NCI-H345 (cell line): ENCODE measurements at regions not wholly inside any gene's neighbourhood (a gene's known extent, or its start where the extent isn't known, plus 50 kb on each side); places are given as distances from the start of the nearest gene placed in this dataset.
A peak's percentile ranks its signal among the peaks of the same experiment; 100 is the strongest.

ENCODE experiments used
- DNase-seq: peaks from one replicate; lab custom pipeline; 2025; lab: John Stamatoyannopoulos, UW

GRCh38 chr11:59302991-59303390 lies 55.7 kb upstream of the OR5AN1 start:
- DNase-seq = no peak

DNA sequence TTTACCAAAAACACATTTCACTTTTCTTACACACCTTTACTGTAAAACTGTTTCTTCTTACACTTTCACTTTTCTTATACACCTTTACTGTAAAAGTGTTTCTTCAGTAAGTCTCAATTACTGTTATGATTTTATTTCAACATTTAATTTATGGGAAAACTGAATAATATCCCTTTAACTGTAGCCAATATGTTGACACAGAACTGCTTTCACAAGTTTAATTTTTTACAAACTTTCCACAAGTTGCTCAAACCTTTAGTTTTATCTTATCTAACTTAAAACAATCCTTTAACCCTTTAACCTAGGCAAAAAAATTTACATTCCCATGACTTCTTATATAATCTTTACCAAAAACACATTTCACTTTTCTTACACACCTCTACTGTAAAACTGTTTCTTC lies 63.3 kb upstream of the OR5AN1 start:
- no peak for DNase-seq

- DNase-seq = no peak
Observed at GRCh38 chr11:59292611-59293010, 66.1 kb upstream of the OR5AN1 start.

DNA sequence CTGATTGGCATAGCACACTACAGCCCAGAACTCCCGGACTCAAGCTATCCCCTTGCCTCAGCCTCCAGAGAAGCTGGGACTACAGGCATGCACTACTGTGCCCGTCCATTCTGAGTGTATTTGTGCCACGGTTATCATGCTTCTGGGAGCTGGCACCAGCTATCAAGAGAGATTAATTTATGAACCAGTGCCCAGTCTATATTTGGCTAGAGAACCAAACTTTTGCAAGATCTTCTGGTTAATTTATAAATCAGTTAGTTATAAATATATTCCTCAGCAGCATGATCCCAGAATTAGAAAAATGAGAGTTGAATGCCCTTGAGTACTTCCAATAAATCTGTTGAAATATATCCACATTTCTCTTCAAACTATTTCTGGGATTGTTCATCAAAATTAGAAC lies 67.5 kb upstream of the OR5AN1 start:
- DNase-seq = no peak

- no peak for DNase-seq
Observed at GRCh38 chr11:59289356-59290181, 69.1 kb upstream of the OR5AN1 start.

- no peak for DNase-seq
Observed at GRCh38 chr11:59285716-59286260, 72.9 kb upstream of the OR5AN1 start.

DNA sequence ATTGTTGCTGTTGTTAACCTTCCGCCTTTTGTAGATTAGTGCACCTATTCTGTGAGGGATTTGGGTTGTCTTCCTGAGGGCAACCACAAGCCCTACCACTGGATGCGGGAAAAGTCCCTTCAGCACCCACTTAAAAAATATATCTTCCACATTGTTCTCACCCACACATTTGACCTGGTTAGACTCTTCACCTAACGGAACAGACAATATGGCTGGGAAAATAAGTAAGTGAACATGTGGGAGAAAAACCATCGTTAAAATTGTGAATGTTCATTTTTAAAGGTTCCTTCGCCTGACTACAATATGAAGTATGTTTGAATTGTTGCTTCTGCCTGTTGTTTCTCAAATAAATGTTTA lies 72.0 kb upstream of the MPEG1 start:
- DNase-seq = no peak

DNA sequence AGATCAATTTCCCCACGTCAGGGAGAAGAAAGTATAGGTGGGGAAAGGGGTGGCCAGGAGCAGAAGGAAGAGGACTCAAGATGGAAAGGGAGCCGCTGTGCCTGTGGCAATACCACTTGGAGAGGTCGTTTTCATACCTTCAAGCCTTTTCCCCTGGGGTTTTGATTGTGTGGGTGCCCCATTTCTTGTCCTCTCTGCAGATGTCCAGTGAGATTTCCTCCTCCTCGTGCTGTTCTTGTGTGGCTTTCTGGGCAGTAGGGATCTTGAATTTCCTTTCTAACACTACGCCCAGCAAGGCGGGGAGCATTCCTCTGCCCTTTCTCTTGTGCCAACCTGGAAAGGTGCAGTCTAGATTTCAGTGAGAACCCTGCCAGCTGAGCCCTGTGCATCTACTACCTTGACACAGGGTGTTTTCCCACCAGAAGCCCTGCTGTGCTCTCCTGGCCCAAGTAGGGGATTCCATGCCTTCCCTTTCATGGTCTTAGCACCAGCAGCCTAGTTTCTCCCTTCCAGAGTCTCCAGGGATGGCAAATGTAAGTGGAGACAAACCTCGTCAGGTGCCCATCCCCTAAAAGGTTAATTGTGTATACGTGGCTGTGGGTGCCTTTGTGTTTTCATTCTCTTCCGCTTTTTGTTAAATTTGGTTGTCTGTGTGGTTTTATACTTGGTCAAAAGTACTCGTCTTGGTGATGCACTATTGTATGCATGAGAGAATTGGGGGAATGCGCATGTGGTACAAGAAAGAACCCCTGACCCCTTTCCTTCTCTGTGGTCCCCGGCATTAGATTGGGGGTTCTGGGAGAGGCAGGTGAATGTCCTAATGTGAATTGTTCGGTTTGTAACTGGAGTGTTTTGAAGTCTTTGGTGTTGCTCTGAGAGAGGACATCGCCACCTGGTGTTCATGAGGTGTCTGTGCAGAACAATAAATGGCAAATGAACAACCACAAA lies 71.4 kb upstream of the MPEG1 start:
- peak; percentile 34 for DNase-seq

- no peak for DNase-seq
Observed at GRCh38 chr11:59283311-59283710, 70.6 kb upstream of the MPEG1 start.

- DNase-seq = no peak
Observed at GRCh38 chr11:59281177-59281576, 68.5 kb upstream of the MPEG1 start.

DNA sequence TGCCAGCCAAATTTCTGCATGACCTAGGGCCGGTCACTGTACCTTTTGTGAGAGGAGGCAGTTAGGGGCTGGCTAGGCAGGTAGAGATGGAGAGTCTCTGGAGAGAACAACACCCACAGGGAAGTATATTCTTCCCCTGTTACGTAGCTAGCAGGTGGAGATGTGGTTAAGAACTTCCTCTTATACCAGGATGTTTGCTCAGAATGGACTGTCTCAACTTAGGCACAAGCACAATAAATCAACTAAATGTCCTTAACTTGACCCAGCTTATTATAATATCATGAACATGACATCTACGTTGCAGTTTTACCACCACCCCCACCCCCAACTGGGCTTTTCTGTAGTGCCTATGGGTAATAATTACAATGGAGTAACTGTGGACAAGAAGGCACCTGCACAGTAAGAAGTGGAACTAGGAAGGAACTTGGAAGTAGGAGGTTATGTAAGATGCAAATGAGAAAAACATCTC lies 60.7 kb upstream of the MPEG1 start:
- no peak for DNase-seq

DNA sequence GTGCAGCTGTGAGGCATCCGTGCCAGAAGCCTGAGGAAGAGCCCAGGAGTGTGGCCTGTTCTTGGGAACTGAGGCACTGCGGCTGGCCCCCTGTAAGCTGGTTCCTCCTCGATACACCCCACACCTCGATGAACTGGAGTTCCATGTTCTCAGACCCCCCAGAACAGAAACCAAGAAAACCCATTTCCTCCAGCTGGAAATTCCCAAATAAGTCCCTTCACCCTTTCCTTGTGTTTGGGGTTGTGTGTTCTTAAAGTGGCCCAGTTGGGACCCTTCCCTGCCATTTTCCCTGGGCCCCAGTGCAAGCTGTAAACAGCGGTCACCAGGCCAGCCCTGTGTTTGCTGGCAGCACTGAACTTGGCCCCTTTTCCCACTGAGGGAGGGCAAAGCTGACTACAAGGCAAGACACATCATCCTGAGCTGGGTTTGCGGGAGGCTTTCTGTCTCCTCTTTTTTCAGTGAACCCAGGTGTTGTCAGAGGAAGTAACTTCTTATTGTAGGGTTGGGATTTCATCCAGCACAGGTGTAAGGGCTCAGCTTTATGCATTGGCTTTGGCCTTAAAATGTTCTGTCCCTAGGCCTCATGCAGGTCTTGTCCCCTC lies 60.1 kb upstream of the MPEG1 start:
- DNase-seq = no peak

DNA sequence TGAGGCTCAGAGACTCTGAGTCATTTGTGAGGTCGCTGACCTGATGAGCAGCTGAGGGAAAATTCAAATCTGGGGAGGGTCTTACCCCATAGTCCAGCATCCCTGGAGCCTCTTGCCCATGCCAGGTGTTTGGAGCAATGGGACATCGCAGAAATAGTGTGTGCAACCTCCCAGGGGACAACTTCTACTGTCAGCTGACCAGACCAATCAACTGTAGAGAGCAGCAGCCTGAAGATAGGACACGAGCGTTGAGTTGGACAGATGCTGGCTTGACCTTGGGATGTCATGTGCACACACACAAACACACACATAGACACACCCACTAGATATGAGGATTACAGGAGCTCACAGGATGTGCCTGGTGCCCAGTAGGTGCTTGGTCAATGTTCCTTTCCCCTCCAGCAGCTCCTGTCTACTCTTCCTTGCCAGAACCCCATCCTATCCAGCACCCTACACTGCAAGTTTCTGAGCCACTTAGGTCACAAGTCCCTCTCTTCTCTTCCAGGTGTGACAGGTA lies 59.1 kb upstream of the MPEG1 start:
- DNase-seq = no peak

GRCh38 chr11:59271247-59271755 lies 58.6 kb upstream of the MPEG1 start:
- DNase-seq = no peak

- no peak for DNase-seq
Observed at GRCh38 chr11:59267736-59268475, 55.2 kb upstream of the MPEG1 start.

DNA sequence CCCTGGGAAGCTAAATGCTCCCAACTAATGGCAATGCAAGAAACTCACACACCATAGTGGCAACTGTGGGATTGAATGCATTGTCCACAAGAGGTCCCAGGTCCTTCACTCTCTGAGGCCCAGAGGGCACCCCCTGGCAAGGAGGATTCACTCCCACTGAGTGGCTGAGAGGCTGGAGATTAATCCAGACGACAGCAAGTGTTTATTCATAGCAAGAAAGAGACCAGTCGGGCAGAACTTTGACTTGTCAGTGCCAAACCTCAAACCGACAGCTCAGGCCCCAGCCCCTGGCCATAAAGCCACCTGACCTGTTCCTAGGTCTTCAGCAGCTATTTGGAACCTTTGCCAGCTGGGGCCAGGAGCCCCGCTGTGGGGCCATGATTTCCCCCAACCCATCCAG lies 54.5 kb upstream of the MPEG1 start:
- no peak for DNase-seq

DNA sequence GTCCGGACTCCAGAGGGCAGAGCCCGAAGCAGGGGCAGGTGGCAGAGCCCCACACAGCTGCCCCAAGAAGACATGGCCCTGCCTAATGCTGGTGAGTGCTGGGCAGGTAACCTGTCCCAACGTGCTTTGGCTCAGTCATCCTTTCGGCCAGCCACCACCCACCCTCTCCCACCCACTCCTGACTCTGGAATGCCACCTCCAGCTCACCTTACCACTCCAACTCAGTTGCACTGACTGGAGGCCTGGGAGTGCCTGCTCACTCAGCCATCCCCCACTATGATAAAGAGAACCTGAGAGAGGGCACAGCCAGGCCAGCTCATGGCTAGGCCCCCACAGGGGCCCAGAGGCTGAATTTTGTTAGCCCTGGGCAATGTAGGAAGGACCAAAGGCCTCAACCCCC lies 53.8 kb upstream of the MPEG1 start:
- DNase-seq = no peak

DNA sequence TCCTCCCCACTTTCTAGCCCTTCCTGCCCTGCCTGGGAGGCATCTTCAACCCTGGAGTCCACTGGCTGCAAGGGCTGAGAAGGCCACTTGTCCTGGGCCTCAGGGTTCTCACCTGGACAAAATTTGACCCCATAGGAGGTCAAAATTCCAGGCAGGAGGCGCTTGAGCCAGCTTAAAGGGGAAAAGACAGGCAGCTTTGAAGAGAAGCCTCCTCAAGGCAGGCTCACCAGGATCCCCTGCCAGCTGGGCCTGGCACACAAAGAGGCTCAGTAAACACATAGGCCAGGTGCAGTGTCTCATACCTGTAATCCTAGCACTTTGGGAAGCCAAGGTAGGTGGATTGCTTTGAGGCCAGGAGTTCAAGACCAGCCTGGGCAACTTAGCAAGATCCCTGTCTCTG lies 53.0 kb upstream of the MPEG1 start:
- no peak for DNase-seq

DNA sequence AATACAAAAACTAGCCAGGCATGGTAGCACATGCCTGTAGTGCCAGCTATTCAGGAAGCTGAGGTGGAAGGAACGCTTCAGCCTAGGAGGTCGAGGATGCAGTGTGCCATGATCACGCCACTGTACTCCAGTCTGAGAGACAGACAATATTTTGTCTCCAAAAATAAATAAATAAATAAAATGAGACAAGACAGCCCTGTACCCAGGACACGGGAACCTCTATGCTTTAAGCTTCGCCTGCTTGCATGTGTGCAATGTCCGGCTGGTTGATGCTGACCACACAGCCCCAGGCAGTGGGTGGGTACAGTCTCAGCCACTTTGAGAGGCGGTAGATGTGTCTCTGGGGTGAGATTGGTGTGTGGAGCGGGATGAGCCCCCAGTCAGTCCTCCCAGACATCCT lies 52.0 kb upstream of the MPEG1 start:
- no peak for DNase-seq

- DNase-seq = no peak
Observed at GRCh38 chr11:59263225-59263894, 50.6 kb upstream of the MPEG1 start.
